Prostate gland (tissue), 2 donors: ENCODE measurements at regions not wholly inside any gene's neighbourhood (a gene's known extent, or its start where the extent isn't known, plus 50 kb on each side); places are given as distances from the start of the nearest gene placed in this dataset.

Experiments used
- DNase-seq: peaks from one replicate; pipeline ENCODE4 v3.0.0-alpha.2; 2019; ENCODE audit warnings: low spot score
- H3K27ac ChIP-seq, 2 donors: fragments of 200-600 bp; sonication (generic); 2 replicates each; pipeline ENCODE4 v1.5.1; 2017 to 2019
- H3K27me3 ChIP-seq: fragments of 200-600 bp; sonication (generic); replicated peaks from 2 replicates; pipeline ENCODE4 v1.5.1; 2019; ENCODE audit not compliant: insufficient read depth
- H3K36me3 ChIP-seq, 2 donors: fragments of 200-600 bp; sonication (generic); 1 replicate in 1 of 2; 2 replicates in 1 of 2; pipeline versions ENCODE4 v1.5.1 to v1.8.1; 2017 to 2019
- H3K4me1 ChIP-seq: fragments of 200-600 bp; sonication (generic); replicated peaks from 2 replicates; pipeline ENCODE4 v1.5.1; 2019
- H3K4me3 ChIP-seq, 2 donors: fragments of 200-600 bp; sonication (generic); 2 replicates each; pipeline ENCODE4 v1.5.1; 2017 to 2019
- H3K9me3 ChIP-seq: fragments of 200-600 bp; sonication (generic); 2 replicates; pipeline ENCODE4 v1.5.1; 2017
- CTCF ChIP-seq, 4 experiments: fragments of 200-600 bp in 2 of 4; fragments of 450-650 bp in 2 of 4; sonication (generic) in 2 of 4; IDR thresholded peaks; 1 replicate in 3 of 4; 2 replicates in 1 of 4; pipeline ENCODE4 v1.5.1; 2016 to 2019; ENCODE audit warnings: antibody characterized with exemption in 4 of 4, mild to moderate bottlenecking in 2 of 4, moderate library complexity in 2 of 4
- POLR2A ChIP-seq: fragments of 450-650 bp; IDR thresholded peaks from one replicate; pipeline ENCODE4 v1.6.1; 2016; ENCODE audit warnings: antibody characterized with exemption, mild to moderate bottlenecking
- POLR2AphosphoS5 ChIP-seq: sonication (generic); formaldehyde crosslinking; IDR thresholded peaks from one replicate; pipeline ENCODE4 v1.6.1; 2017; ENCODE audit warnings: antibody characterized with exemption
- WGBS: methylation state at CpG from one replicate; pipeline ENCODE4 v1.1.5; 2018; 5-methylcytosine and 5-hydroxymethylcytosine counted together
- intact Hi-C: fragments of 100-400 bp; cut with DNase I; formaldehyde crosslinking; loops from one replicate; pipeline ENCODE4 v1.14.2; 2022

GRCh38 chr13:33968520-33969507, 150.9 kb downstream of the RFC3 start:
- 33% methylated on average over 10 of the region's 10 CpGs for WGBS
- no peak overlapping the region for H3K4me3 ChIP-seq
- no peaks in the 10 kb centered on the region for H3K4me1 ChIP-seq
- H3K27me3 ChIP-seq, result no peaks in the 10 kb centered on the region
- H3K9me3 ChIP-seq, result no peaks in the 10 kb centered on the region
- no peaks in the 10 kb centered on the region for H3K36me3 ChIP-seq
- H3K27ac ChIP-seq, result no peak overlapping the region
- intact Hi-C loops, result no loop called here
- TF ChIP-seq CTCF (IDR thresholded peaks at IDR 0.05) (no peak), POLR2A (no peak), POLR2AphosphoS5 (no peak)
- DNase-seq, result no peak

DNA sequence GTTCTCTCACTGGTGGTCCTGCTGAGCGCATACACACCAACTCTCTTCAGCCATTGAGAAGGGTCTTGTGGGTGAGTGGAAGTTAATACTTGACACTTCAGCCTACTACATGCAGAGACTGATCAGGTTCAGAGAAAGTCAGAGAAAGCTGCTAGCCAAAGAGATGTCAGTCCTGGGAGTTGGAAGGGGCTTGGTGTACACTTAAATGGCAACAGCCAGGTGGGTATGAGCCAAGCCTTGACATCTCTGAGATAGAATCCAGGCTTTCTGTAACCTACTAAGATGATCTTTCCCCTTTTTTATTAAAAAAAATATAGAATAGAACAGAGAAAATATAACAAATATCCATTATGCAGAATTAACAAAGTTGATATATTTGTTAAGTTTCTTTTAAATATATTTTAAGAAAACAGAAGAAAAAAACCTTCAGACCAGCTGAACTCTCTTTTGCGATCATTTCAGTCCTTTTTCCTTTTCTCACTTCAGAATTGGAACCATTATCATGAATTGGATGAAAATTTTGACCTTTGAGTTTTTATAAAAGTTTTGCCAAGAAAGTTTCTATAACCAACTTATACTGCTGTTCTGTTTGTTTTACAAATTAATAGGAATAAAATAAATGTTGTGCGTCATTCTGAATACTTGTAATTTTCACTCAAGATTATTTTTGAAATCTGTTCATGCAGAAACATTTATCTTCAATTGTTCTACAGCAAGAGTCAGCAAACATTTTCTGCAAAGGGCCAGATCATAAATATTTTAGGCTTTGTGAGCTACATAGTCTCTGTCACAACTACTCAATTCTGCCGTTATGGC, 153.0 kb downstream of the RFC3 start:
- H3K4me1 ChIP-seq, result no peaks in the 10 kb centered on the region
- WGBS, result 55% methylated on average over 4 of the region's 4 CpGs
- H3K36me3 ChIP-seq, result no peaks in the 10 kb centered on the region
- TF ChIP-seq POLR2A (no peak), CTCF (IDR thresholded peaks at IDR 0.05) (no peak), POLR2AphosphoS5 (no peak)
- H3K9me3 ChIP-seq, result no peaks in the 10 kb centered on the region
- no peak for DNase-seq
- intact Hi-C loops, result no loop called here
- no peak overlapping the region for H3K27ac ChIP-seq
- H3K4me3 ChIP-seq, result no peak overlapping the region
- no peaks in the 10 kb centered on the region for H3K27me3 ChIP-seq

DNA sequence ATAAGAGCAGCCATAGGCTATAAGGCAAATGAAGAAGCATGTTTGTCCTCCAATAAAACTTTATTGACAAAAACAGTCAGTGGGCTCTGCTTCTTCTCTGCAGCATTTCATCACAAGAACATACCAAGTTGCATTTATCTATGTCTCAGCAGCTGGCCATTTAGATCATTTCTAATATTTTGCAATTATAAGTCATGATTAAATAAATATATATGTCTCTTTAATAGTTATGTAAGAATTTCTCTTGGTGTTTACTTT, 153.5 kb downstream of the RFC3 start:
- DNase-seq, result no peak
- TF ChIP-seq POLR2AphosphoS5, result no peak
- no peak for TF ChIP-seq CTCF (IDR thresholded peaks at IDR 0.05)
- TF ChIP-seq POLR2A, result no peak
- Histone ChIP-seq H3K9me3 (no peaks in the 10 kb centered on the region), H3K4me3 (no peak overlapping the region), H3K27me3 (no peaks in the 10 kb centered on the region), H3K36me3 (no peaks in the 10 kb centered on the region), H3K4me1 (no peaks in the 10 kb centered on the region), H3K27ac (no peak overlapping the region)
- intact Hi-C loops, result no loop called here

GRCh38 chr13:33973194-33973593, 155.2 kb downstream of the RFC3 start:
- WGBS, result 70% methylated on average over 3 of the region's 3 CpGs
- Histone ChIP-seq H3K4me1 (no peaks in the 10 kb centered on the region), H3K4me3 (no peak overlapping the region), H3K27ac (no peak overlapping the region), H3K36me3 (no peaks in the 10 kb centered on the region), H3K27me3 (no peaks in the 10 kb centered on the region), H3K9me3 (no peaks in the 10 kb centered on the region)
- intact Hi-C loops, result no loop called here
- TF ChIP-seq POLR2AphosphoS5 (no peak), POLR2A (no peak), CTCF (IDR thresholded peaks at IDR 0.05) (no peak)
- no peak for DNase-seq
